Peyer's patch (tissue), 4 donors: ENCODE measurements at regions not wholly inside any gene's neighbourhood (a gene's known extent, or its start where the extent isn't known, plus 50 kb on each side); places are given as distances from the start of the nearest gene placed in this dataset.

Experiments
- DNase-seq, 3 donors: peaks; one replicate each; pipeline ENCODE4 v3.0.0-alpha.2; 2017 to 2019
- H3K27ac ChIP-seq, 4 donors: fragments of 200-600 bp; sonication (generic); one replicate each; pipeline ENCODE4 v1.5.1; 2016 to 2019
- H3K27me3 ChIP-seq, 2 donors: fragments of 200-600 bp; sonication (generic); one replicate each; pipeline ENCODE4 v1.5.1; 2019
- H3K36me3 ChIP-seq, 3 donors: fragments of 200-600 bp; sonication (generic); one replicate each; pipeline ENCODE4 v1.5.1; 2016 to 2019
- H3K4me1 ChIP-seq, 4 donors: fragments of 200-600 bp; sonication (generic); one replicate each; pipeline ENCODE4 v1.5.1; 2016 to 2019
- H3K4me3 ChIP-seq, 4 donors: fragments of 200-600 bp; sonication (generic); 1 replicate in 3 of 4; 2 replicates in 1 of 4; pipeline ENCODE4 v1.5.1; 2016 to 2019; ENCODE audit warnings: mild to moderate bottlenecking in 1 of 4
- H3K9me3 ChIP-seq, 4 donors: fragments of 200-600 bp; sonication (generic); one replicate each; pipeline ENCODE4 v1.5.1; 2016 to 2019; ENCODE audit warnings: mild to moderate bottlenecking in 1 of 4
- CTCF ChIP-seq, 6 experiments: fragments of 450-650 bp in 4 of 6; fragments of 200-600 bp in 2 of 6; sonication (generic) in 1 of 6; IDR thresholded peaks; one replicate each; pipeline ENCODE4 v1.5.1; 2017 to 2019; ENCODE audit warnings: antibody characterized with exemption in 6 of 6, mild to moderate bottlenecking in 3 of 6, moderate library complexity in 1 of 6
- POLR2A ChIP-seq, 2 donors: fragments of 450-650 bp; IDR thresholded peaks; one replicate each; pipeline ENCODE4 v1.5.1; 2017; ENCODE audit warnings: antibody characterized with exemption in 2 of 2, mild to moderate bottlenecking in 2 of 2, moderate library complexity in 2 of 2

DNA sequence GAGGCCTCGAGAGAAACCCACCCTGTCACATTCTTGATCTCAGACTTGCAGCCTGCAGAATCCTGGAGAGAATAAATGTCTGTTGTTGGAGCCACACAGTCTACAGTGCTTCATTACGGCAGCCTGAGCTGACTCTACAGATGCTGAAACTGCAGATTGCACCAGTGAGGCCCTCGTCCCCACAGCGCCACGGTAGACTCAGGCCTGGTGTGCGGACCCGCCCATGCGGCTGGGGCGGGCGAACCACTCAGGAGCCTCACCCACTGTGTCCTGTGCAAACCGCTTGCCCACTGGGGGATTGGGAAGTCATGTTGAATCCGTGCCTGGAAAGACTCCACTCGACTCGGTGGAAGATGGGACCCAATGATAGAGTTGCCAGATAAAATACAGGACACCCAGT lies 125.2 kb upstream of the COPS8 start:
- DNase-seq: peak in 1 of 3 donors; percentile 42
- no peak overlapping the region for H3K27ac ChIP-seq
- no peaks in the 10 kb centered on the region for H3K27me3 ChIP-seq
- TF ChIP-seq CTCF (IDR thresholded peaks at IDR 0.05) (no peak), POLR2A (IDR thresholded peaks at IDR 0.05) (no peak)
- H3K9me3 ChIP-seq: no peaks in the 10 kb centered on the region
- H3K36me3 ChIP-seq: no peaks in the 10 kb centered on the region
- H3K4me1 ChIP-seq: no peaks in the 10 kb centered on the region
- no peak overlapping the region for H3K4me3 ChIP-seq

DNA sequence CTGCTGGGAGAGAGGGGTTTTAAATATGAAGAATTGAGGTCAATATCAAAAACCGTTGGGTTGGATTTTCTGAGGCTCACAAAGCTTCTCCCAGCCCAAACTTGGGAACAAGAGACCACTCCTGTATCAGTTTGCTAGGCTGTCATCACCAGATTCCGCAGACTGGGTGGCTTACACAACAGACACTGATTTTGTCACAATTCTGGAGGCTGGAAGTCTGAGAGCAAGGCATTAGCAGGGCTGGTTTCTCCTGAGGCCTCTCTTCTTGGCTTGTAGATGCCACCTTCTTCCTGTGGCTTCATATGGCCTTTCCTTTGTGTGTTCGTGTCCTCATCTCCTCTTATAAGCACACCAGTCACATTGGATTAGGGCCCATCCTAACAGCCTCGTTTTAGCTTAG lies 122.9 kb upstream of the COPS8 start:
- H3K27ac ChIP-seq: no peak overlapping the region
- DNase-seq: no peak

GRCh38 chr2:236963631-236964182 lies 122.0 kb upstream of the COPS8 start:
- DNase-seq: peak in 1 of 3 donors; percentile 27
- TF ChIP-seq CTCF (IDR thresholded peaks at IDR 0.05): no peak
- no peak for TF ChIP-seq POLR2A (IDR thresholded peaks at IDR 0.05)
- no peaks in the 10 kb centered on the region for H3K27me3 ChIP-seq
- H3K27ac ChIP-seq: no peak overlapping the region
- no peaks in the 10 kb centered on the region for H3K36me3 ChIP-seq
- H3K9me3 ChIP-seq: no peaks in the 10 kb centered on the region
- H3K4me3 ChIP-seq: no peak overlapping the region
- H3K4me1 ChIP-seq: peaks cover 0 to 10% (median 4%) of the 10 kb centered on the region in 4 donors

More for the DNA sequence above, 122.9 kb upstream of the COPS8 start:
- Histone ChIP-seq H3K9me3 (no peaks in the 10 kb centered on the region), H3K4me1 (peaks cover 0 to 4% (median 2%) of the 10 kb centered on the region in 4 donors), H3K4me3 (no peak overlapping the region), H3K27me3 (no peaks in the 10 kb centered on the region), H3K36me3 (no peaks in the 10 kb centered on the region)
- TF ChIP-seq CTCF (IDR thresholded peaks at IDR 0.05) (no peak), POLR2A (IDR thresholded peaks at IDR 0.05) (no peak)

DNA sequence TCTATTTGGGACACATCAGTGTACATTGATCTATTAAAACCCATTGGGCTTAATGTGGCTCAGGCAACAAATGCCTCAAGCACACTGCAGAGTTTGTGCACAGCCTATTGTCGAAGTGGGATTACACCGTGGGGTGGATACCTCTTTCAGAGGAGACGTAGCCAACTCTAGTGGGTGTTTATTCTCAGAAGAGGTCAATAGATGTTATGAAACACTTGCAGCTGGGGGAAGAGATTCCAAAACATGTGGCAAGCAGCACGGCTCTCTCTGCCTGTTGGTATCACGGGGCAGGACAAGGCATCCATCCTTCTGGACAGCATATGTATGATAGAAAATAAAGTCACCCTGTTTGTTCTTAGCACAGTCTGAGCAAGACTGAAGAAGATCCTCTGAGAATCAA lies 121.4 kb upstream of the COPS8 start:
- Histone ChIP-seq H3K27ac (no peak overlapping the region), H3K4me1 (peaks cover 0 to 10% (median 4%) of the 10 kb centered on the region in 4 donors), H3K27me3 (no peaks in the 10 kb centered on the region), H3K4me3 (no peak overlapping the region), H3K9me3 (no peaks in the 10 kb centered on the region), H3K36me3 (no peaks in the 10 kb centered on the region)
- no peak for TF ChIP-seq CTCF (IDR thresholded peaks at IDR 0.05)
- TF ChIP-seq POLR2A (IDR thresholded peaks at IDR 0.05): no peak
- DNase-seq: peak in 1 of 3 donors; percentile 48

- H3K27ac ChIP-seq: no peak overlapping the region
- H3K36me3 ChIP-seq: no peaks in the 10 kb centered on the region
- no peaks in the 10 kb centered on the region for H3K9me3 ChIP-seq
- DNase-seq: peak in 1 of 3 donors; percentile 45
- no peaks in the 10 kb centered on the region for H3K27me3 ChIP-seq
- peaks cover 0 to 10% (median 4%) of the 10 kb centered on the region in 4 donors for H3K4me1 ChIP-seq
- TF ChIP-seq POLR2A (IDR thresholded peaks at IDR 0.05): no peak
- TF ChIP-seq CTCF (IDR thresholded peaks at IDR 0.05): no peak
- no peak overlapping the region for H3K4me3 ChIP-seq
These were observed 120.5 kb upstream of the COPS8 start for GRCh38 chr2:236965021-236965840.
